GM23338 (cell line): ENCODE measurements at regions not wholly inside any gene's neighbourhood (a gene's known extent, or its start where the extent isn't known, plus 50 kb on each side); places are given as distances from the start of the nearest gene placed in this dataset.

Experiments
- CREB1 ChIP-seq: fragments of 250-450 bp; sonication (Bioruptor Pico); IDR thresholded peaks from 2 replicates; pipeline ENCODE4 v1.5.0; 2020; ENCODE audit warnings: low read depth, mild to moderate bottlenecking, moderate library complexity
- EZH2 ChIP-seq: fragments of 200-600 bp; sonication (generic); IDR thresholded peaks from one replicate; pipeline ENCODE4 v1.8.0; 2017; ENCODE audit warnings: antibody characterized with exemption, mild to moderate bottlenecking, low read depth; ENCODE audit not compliant: unreplicated experiment
- EZH2phosphoT487 ChIP-seq: fragments of 200-600 bp; sonication (generic); IDR thresholded peaks from one replicate; pipeline ENCODE4 v1.8.1; 2018; ENCODE audit warnings: antibody characterized with exemption; ENCODE audit not compliant: unreplicated experiment
- JUNB ChIP-seq: IDR thresholded peaks from one replicate; pipeline ENCODE4 v1.6.1; 2016; ENCODE audit warnings: antibody characterized with exemption; ENCODE audit not compliant: unreplicated experiment
- NANOG ChIP-seq: IDR thresholded peaks from 2 replicates; pipeline ENCODE4 v1.6.1; 2016; ENCODE audit warnings: antibody characterized with exemption, borderline replicate concordance
- POLR2AphosphoS5 ChIP-seq: IDR thresholded peaks from 2 replicates; pipeline ENCODE4 v1.6.1; 2016; ENCODE audit warnings: antibody characterized with exemption, low read depth
- REST ChIP-seq: IDR thresholded peaks from one replicate; pipeline ENCODE4 v1.6.1; 2018; ENCODE audit warnings: antibody characterized with exemption; ENCODE audit not compliant: unreplicated experiment
- STAT1 ChIP-seq: IDR thresholded peaks from one replicate; pipeline ENCODE4 v1.6.1; 2016; ENCODE audit warnings: antibody characterized with exemption; ENCODE audit not compliant: unreplicated experiment
- ZNF114 ChIP-seq: fragments of 250-450 bp; sonication (Bioruptor Pico); IDR thresholded peaks from 2 replicates; pipeline ENCODE4 v1.5.0; 2020; ENCODE audit warnings: mild to moderate bottlenecking, moderate library complexity
- ZNF331 ChIP-seq: fragments of 250-450 bp; sonication (Bioruptor Pico); IDR thresholded peaks from 2 replicates; pipeline ENCODE4 v1.5.0; 2020; ENCODE audit warnings: low read depth, mild to moderate bottlenecking, moderate library complexity
- TF ChIP-seq, protein P1 (sequence below), 2 experiments: fragments of 200-600 bp in 1 of 2; sonication (generic) in 1 of 2; conservative IDR thresholded peaks; 2 replicates each; pipeline versions ENCODE4 v1.5.1 to v1.6.1; 2016 to 2017; ENCODE audit warnings: antibody characterized with exemption in 2 of 2, low read depth in 2 of 2, mild to moderate bottlenecking in 2 of 2, moderate library complexity in 1 of 2
- TF ChIP-seq, protein P2 (sequence below): IDR thresholded peaks from 2 replicates; pipeline ENCODE4 v1.6.1; 2016; ENCODE audit warnings: antibody characterized with exemption
- TF ChIP-seq, protein P3 (sequence below): fragments of 250-450 bp; sonication (Bioruptor Pico); IDR thresholded peaks from 2 replicates; pipeline ENCODE4 v1.5.0; 2020; ENCODE audit warnings: mild to moderate bottlenecking, moderate library complexity

- no peak for TF ChIP-seq EZH2phosphoT487
- TF ChIP-seq, protein P1, sequence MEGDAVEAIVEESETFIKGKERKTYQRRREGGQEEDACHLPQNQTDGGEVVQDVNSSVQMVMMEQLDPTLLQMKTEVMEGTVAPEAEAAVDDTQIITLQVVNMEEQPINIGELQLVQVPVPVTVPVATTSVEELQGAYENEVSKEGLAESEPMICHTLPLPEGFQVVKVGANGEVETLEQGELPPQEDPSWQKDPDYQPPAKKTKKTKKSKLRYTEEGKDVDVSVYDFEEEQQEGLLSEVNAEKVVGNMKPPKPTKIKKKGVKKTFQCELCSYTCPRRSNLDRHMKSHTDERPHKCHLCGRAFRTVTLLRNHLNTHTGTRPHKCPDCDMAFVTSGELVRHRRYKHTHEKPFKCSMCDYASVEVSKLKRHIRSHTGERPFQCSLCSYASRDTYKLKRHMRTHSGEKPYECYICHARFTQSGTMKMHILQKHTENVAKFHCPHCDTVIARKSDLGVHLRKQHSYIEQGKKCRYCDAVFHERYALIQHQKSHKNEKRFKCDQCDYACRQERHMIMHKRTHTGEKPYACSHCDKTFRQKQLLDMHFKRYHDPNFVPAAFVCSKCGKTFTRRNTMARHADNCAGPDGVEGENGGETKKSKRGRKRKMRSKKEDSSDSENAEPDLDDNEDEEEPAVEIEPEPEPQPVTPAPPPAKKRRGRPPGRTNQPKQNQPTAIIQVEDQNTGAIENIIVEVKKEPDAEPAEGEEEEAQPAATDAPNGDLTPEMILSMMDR (conservative IDR thresholded peaks at IDR 0.05; ENCODE audit: low read depth in 2 of 2) = no peak
- TF ChIP-seq EZH2 = no peak
- no peak for TF ChIP-seq POLR2AphosphoS5
- no peak for TF ChIP-seq CREB1
- TF ChIP-seq REST = no peak
- no peak for TF ChIP-seq NANOG
- no peak for TF ChIP-seq JUNB
- TF ChIP-seq STAT1 = no peak
- no peak for TF ChIP-seq ZNF114
- TF ChIP-seq ZNF331 (CRISPR knock-in tag) = no peak
- TF ChIP-seq, protein P2, sequence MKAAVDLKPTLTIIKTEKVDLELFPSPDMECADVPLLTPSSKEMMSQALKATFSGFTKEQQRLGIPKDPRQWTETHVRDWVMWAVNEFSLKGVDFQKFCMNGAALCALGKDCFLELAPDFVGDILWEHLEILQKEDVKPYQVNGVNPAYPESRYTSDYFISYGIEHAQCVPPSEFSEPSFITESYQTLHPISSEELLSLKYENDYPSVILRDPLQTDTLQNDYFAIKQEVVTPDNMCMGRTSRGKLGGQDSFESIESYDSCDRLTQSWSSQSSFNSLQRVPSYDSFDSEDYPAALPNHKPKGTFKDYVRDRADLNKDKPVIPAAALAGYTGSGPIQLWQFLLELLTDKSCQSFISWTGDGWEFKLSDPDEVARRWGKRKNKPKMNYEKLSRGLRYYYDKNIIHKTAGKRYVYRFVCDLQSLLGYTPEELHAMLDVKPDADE = no peak
- TF ChIP-seq, protein P3, sequence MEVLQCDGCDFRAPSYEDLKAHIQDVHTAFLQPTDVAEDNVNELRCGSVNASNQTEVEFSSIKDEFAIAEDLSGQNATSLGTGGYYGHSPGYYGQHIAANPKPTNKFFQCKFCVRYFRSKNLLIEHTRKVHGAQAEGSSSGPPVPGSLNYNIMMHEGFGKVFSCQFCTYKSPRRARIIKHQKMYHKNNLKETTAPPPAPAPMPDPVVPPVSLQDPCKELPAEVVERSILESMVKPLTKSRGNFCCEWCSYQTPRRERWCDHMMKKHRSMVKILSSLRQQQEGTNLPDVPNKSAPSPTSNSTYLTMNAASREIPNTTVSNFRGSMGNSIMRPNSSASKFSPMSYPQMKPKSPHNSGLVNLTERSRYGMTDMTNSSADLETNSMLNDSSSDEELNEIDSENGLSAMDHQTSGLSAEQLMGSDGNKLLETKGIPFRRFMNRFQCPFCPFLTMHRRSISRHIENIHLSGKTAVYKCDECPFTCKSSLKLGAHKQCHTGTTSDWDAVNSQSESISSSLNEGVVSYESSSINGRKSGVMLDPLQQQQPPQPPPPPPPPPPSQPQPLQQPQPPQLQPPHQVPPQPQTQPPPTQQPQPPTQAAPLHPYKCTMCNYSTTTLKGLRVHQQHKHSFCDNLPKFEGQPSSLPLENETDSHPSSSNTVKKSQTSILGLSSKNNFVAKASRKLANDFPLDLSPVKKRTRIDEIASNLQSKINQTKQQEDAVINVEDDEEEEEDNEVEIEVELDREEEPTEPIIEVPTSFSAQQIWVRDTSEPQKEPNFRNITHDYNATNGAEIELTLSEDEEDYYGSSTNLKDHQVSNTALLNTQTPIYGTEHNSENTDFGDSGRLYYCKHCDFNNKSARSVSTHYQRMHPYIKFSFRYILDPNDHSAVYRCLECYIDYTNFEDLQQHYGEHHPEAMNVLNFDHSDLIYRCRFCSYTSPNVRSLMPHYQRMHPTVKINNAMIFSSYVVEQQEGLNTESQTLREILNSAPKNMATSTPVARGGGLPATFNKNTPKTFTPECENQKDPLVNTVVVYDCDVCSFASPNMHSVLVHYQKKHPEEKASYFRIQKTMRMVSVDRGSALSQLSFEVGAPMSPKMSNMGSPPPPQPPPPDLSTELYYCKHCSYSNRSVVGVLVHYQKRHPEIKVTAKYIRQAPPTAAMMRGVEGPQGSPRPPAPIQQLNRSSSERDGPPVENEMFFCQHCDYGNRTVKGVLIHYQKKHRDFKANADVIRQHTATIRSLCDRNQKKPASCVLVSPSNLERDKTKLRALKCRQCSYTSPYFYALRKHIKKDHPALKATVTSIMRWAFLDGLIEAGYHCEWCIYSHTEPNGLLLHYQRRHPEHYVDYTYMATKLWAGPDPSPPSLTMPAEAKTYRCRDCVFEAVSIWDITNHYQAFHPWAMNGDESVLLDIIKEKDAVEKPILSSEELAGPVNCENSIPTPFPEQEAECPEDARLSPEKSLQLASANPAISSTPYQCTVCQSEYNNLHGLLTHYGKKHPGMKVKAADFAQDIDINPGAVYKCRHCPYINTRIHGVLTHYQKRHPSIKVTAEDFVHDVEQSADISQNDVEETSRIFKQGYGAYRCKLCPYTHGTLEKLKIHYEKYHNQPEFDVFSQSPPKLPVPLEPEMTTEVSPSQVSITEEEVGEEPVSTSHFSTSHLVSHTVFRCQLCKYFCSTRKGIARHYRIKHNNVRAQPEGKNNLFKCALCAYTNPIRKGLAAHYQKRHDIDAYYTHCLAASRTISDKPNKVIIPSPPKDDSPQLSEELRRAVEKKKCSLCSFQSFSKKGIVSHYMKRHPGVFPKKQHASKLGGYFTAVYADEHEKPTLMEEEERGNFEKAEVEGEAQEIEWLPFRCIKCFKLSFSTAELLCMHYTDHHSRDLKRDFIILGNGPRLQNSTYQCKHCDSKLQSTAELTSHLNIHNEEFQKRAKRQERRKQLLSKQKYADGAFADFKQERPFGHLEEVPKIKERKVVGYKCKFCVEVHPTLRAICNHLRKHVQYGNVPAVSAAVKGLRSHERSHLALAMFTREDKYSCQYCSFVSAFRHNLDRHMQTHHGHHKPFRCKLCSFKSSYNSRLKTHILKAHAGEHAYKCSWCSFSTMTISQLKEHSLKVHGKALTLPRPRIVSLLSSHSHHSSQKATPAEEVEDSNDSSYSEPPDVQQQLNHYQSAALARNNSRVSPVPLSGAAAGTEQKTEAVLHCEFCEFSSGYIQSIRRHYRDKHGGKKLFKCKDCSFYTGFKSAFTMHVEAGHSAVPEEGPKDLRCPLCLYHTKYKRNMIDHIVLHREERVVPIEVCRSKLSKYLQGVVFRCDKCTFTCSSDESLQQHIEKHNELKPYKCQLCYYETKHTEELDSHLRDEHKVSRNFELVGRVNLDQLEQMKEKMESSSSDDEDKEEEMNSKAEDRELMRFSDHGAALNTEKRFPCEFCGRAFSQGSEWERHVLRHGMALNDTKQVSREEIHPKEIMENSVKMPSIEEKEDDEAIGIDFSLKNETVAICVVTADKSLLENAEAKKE (CRISPR knock-in tag) = no peak
Measured at GRCh38 chr6:122308074-122308473, 91.4 kb upstream of the HSF2 start.
